GM23338 (cell line): ENCODE measurements at regions not wholly inside any gene's neighbourhood (a gene's known extent, or its start where the extent isn't known, plus 50 kb on each side); places are given as distances from the start of the nearest gene placed in this dataset.

Source experiments
- ATAC-seq: fragments of 200-7000 bp; cut with Tn5 transposase; 3 replicates; pipeline ENCODE4 v1.9.1; 2020
- DNase-seq: peaks from one replicate; pipeline ENCODE4 v3.0.0-alpha.2; 2015; ENCODE audit warnings: low spot score
- H2AFZ ChIP-seq: fragments of 200-600 bp; sonication (generic); 2 replicates; pipeline ENCODE4 v1.8.0; 2016; ENCODE audit warnings: antibody characterized with exemption, mild to moderate bottlenecking, moderate library complexity
- H3F3A ChIP-seq: fragments of 200-600 bp; sonication (generic); replicated peaks from 2 replicates; pipeline ENCODE4 v1.8.0; 2017; ENCODE audit warnings: antibody characterized with exemption, mixed run types, low read depth
- H3K27ac ChIP-seq: fragments of 200-600 bp; sonication (generic); 2 replicates; pipeline ENCODE4 v1.6.1; 2016; ENCODE audit warnings: low read depth
- H3K27me3 ChIP-seq: fragments of 200-600 bp; sonication (generic); 2 replicates; pipeline ENCODE4 v1.8.0; 2016; ENCODE audit warnings: mild to moderate bottlenecking, mixed run types, moderate library complexity; ENCODE audit not compliant: insufficient read depth
- H3K36me3 ChIP-seq: fragments of 200-600 bp; sonication (generic); 2 replicates; pipeline ENCODE4 v1.8.0; 2016; ENCODE audit warnings: mild to moderate bottlenecking; ENCODE audit not compliant: insufficient read depth
- H3K4me1 ChIP-seq: fragments of 200-600 bp; sonication (generic); 2 replicates; pipeline ENCODE4 v1.8.0; 2016; ENCODE audit warnings: mild to moderate bottlenecking, moderate library complexity; ENCODE audit not compliant: insufficient read depth
- H3K4me2 ChIP-seq: fragments of 200-600 bp; sonication (generic); 2 replicates; pipeline ENCODE4 v1.7.1; 2017; ENCODE audit warnings: mixed run types
- H3K4me3 ChIP-seq: fragments of 200-600 bp; sonication (generic); 2 replicates; pipeline ENCODE4 v1.6.1; 2016; ENCODE audit warnings: mixed run types
- H3K79me2 ChIP-seq: fragments of 200-600 bp; sonication (generic); replicated peaks from 2 replicates; pipeline ENCODE4 v1.8.0; 2017; ENCODE audit warnings: mild to moderate bottlenecking; ENCODE audit not compliant: insufficient read depth
- H3K9me2 ChIP-seq: fragments of 200-600 bp; sonication (generic); 2 replicates; pipeline ENCODE4 v1.8.0; 2017; ENCODE audit not compliant: insufficient read depth
- H4K20me1 ChIP-seq: fragments of 200-600 bp; sonication (generic); replicated peaks from 2 replicates; pipeline ENCODE4 v1.8.0; 2017; ENCODE audit warnings: mild to moderate bottlenecking; ENCODE audit not compliant: insufficient read depth
- H3K27ac Mint-ChIP-seq: 2 replicates; pipeline ENCODE4 v1.8.0; 2020; ENCODE audit warnings: inconsistent platforms, mild to moderate bottlenecking, moderate library complexity, mixed read lengths
- H3K27me3 Mint-ChIP-seq: 3 replicates; pipeline ENCODE4 v1.8.0; 2022; ENCODE audit warnings: low read depth, mild to moderate bottlenecking, moderate library complexity, mixed read lengths, inconsistent platforms; ENCODE audit not compliant: insufficient read depth, poor library complexity
- H3K36me3 Mint-ChIP-seq: 3 replicates; pipeline ENCODE4 v1.8.0; 2021; ENCODE audit warnings: low read depth, mild to moderate bottlenecking, inconsistent platforms, moderate library complexity, mixed read lengths
- H3K4me1 Mint-ChIP-seq: 3 replicates; pipeline ENCODE4 v1.8.0; 2020; ENCODE audit warnings: mild to moderate bottlenecking, inconsistent platforms, mixed read lengths
- H3K4me3 Mint-ChIP-seq: 3 replicates; pipeline ENCODE4 v1.8.0; 2021; ENCODE audit warnings: moderate library complexity, mild to moderate bottlenecking, inconsistent platforms, mixed read lengths
- H3K9me3 Mint-ChIP-seq: 3 replicates; pipeline ENCODE4 v1.8.0; 2020; ENCODE audit warnings: moderate library complexity, mild to moderate bottlenecking, inconsistent platforms, mixed read lengths
- CREB1 ChIP-seq: fragments of 250-450 bp; sonication (Bioruptor Pico); IDR thresholded peaks from 2 replicates; pipeline ENCODE4 v1.5.0; 2020; ENCODE audit warnings: low read depth, mild to moderate bottlenecking, moderate library complexity
- CTCF ChIP-seq, 2 experiments: fragments of 200-600 bp in 1 of 2; sonication (generic) in 1 of 2; conservative IDR thresholded peaks; 2 replicates each; pipeline versions ENCODE4 v1.5.1 to v1.6.1; 2016 to 2017; ENCODE audit warnings: antibody characterized with exemption in 2 of 2, low read depth in 2 of 2, mild to moderate bottlenecking in 2 of 2, moderate library complexity in 1 of 2
- ETS1 ChIP-seq: IDR thresholded peaks from 2 replicates; pipeline ENCODE4 v1.6.1; 2016; ENCODE audit warnings: antibody characterized with exemption
- EZH2 ChIP-seq: fragments of 200-600 bp; sonication (generic); IDR thresholded peaks from one replicate; pipeline ENCODE4 v1.8.0; 2017; ENCODE audit warnings: antibody characterized with exemption, mild to moderate bottlenecking, low read depth; ENCODE audit not compliant: unreplicated experiment
- EZH2phosphoT487 ChIP-seq: fragments of 200-600 bp; sonication (generic); IDR thresholded peaks from one replicate; pipeline ENCODE4 v1.8.1; 2018; ENCODE audit warnings: antibody characterized with exemption; ENCODE audit not compliant: unreplicated experiment
- JUNB ChIP-seq: IDR thresholded peaks from one replicate; pipeline ENCODE4 v1.6.1; 2016; ENCODE audit warnings: antibody characterized with exemption; ENCODE audit not compliant: unreplicated experiment
- NANOG ChIP-seq: IDR thresholded peaks from 2 replicates; pipeline ENCODE4 v1.6.1; 2016; ENCODE audit warnings: antibody characterized with exemption, borderline replicate concordance
- POLR2AphosphoS5 ChIP-seq: IDR thresholded peaks from 2 replicates; pipeline ENCODE4 v1.6.1; 2016; ENCODE audit warnings: antibody characterized with exemption, low read depth
- ZNF114 ChIP-seq: fragments of 250-450 bp; sonication (Bioruptor Pico); IDR thresholded peaks from 2 replicates; pipeline ENCODE4 v1.5.0; 2020; ENCODE audit warnings: mild to moderate bottlenecking, moderate library complexity
- ZNF331 ChIP-seq: fragments of 250-450 bp; sonication (Bioruptor Pico); IDR thresholded peaks from 2 replicates; pipeline ENCODE4 v1.5.0; 2020; ENCODE audit warnings: low read depth, mild to moderate bottlenecking, moderate library complexity
- TF ChIP-seq, protein P1 (sequence below): IDR thresholded peaks from one replicate; pipeline ENCODE4 v1.6.1; 2018; ENCODE audit warnings: antibody characterized with exemption; ENCODE audit not compliant: unreplicated experiment

DNA sequence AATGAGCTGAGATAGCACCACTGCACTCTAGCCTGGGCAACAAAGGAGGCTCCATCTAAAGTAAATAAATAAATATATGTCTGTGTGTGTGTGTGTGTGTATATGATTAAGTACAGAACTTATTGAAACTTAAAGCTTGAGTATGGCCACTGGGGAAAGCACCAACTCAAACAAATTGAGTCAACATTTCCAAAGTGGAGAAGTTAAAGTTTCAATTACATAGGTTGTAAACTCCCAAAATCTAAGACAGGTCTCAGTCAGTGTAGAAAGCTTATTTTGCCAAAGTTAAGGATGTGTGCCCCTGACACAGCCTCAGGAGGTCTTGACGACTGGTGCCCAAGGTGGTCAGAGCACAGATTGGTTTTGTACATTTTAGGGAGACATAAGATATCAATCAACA lies 458.9 kb upstream of the RGS18 start (continued):
- TF ChIP-seq CREB1 (CRISPR knock-in tag), result no peak
- TF ChIP-seq, protein P1, sequence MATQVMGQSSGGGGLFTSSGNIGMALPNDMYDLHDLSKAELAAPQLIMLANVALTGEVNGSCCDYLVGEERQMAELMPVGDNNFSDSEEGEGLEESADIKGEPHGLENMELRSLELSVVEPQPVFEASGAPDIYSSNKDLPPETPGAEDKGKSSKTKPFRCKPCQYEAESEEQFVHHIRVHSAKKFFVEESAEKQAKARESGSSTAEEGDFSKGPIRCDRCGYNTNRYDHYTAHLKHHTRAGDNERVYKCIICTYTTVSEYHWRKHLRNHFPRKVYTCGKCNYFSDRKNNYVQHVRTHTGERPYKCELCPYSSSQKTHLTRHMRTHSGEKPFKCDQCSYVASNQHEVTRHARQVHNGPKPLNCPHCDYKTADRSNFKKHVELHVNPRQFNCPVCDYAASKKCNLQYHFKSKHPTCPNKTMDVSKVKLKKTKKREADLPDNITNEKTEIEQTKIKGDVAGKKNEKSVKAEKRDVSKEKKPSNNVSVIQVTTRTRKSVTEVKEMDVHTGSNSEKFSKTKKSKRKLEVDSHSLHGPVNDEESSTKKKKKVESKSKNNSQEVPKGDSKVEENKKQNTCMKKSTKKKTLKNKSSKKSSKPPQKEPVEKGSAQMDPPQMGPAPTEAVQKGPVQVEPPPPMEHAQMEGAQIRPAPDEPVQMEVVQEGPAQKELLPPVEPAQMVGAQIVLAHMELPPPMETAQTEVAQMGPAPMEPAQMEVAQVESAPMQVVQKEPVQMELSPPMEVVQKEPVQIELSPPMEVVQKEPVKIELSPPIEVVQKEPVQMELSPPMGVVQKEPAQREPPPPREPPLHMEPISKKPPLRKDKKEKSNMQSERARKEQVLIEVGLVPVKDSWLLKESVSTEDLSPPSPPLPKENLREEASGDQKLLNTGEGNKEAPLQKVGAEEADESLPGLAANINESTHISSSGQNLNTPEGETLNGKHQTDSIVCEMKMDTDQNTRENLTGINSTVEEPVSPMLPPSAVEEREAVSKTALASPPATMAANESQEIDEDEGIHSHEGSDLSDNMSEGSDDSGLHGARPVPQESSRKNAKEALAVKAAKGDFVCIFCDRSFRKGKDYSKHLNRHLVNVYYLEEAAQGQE, result no peak
- no peak for TF ChIP-seq ZNF331
- no peak for TF ChIP-seq ETS1
- no peak for TF ChIP-seq JUNB

GRCh38 chr1:191700922-191701321 lies 457.3 kb upstream of the RGS18 start:
- H3K4me3 ChIP-seq, result no peak overlapping the region
- Mint-ChIP-seq H3K4me3 (no peak overlapping the region), H3K9me3 (no peaks in the 10 kb centered on the region), H3K27me3 (peaks cover 3% of the 10 kb centered on the region), H3K36me3 (no peaks in the 10 kb centered on the region), H3K27ac (no peak overlapping the region), H3K4me1 (no peaks in the 10 kb centered on the region)
- no peaks in the 10 kb centered on the region for H3K27me3 ChIP-seq
- H3K27ac ChIP-seq, result no peak overlapping the region
- no peaks in the 10 kb centered on the region for H3K4me1 ChIP-seq
- H3K4me2 ChIP-seq, result no peak overlapping the region
- ATAC-seq (no peak), DNase-seq (no peak)
- H3K9me2 ChIP-seq, result 0 out of 2 replicates have a peak, but pooled peaks cover 2% of the 10 kb centered on the region
- no peaks in the 10 kb centered on the region for H3K79me2 ChIP-seq
- H3K36me3 ChIP-seq, result no peaks in the 10 kb centered on the region
- H3F3A ChIP-seq, result no peaks in the 10 kb centered on the region
- no peak overlapping the region for H2AFZ ChIP-seq
- H4K20me1 ChIP-seq, result no peaks in the 10 kb centered on the region
- TF ChIP-seq, protein P1, result no peak
- TF ChIP-seq EZH2 (no peak), ZNF114 (CRISPR knock-in tag) (no peak), POLR2AphosphoS5 (no peak), NANOG (no peak), CTCF (conservative IDR thresholded peaks at IDR 0.05; ENCODE audit: low read depth in 2 of 2) (no peak), ZNF331 (no peak), JUNB (no peak), EZH2phosphoT487 (no peak), ETS1 (no peak)
